GM23248 (cell line): ENCODE measurements at regions not wholly inside any gene's neighbourhood (a gene's known extent, or its start where the extent isn't known, plus 50 kb on each side); places are given as distances from the start of the nearest gene placed in this dataset.
"Not testable (repeated sequence)": the region's sequence is repeated elsewhere in the genome, so short reads cannot be mapped to it uniquely, and the experiment has no call there.

ENCODE experiments used
- EZH2 ChIP-seq: fragments of 200-600 bp; sonication (generic); IDR thresholded peaks from 2 replicates; pipeline ENCODE4 v1.6.1; 2018; ENCODE audit warnings: antibody characterized with exemption, mild to moderate bottlenecking; ENCODE audit not compliant: insufficient read depth, poor library complexity, severe bottlenecking
- EZH2phosphoT487 ChIP-seq: fragments of 200-600 bp; sonication (generic); IDR thresholded peaks from 2 replicates; pipeline ENCODE4 v1.6.1; 2018; ENCODE audit warnings: antibody characterized with exemption, moderate library complexity, mild to moderate bottlenecking, low read depth; ENCODE audit not compliant: insufficient read depth

DNA sequence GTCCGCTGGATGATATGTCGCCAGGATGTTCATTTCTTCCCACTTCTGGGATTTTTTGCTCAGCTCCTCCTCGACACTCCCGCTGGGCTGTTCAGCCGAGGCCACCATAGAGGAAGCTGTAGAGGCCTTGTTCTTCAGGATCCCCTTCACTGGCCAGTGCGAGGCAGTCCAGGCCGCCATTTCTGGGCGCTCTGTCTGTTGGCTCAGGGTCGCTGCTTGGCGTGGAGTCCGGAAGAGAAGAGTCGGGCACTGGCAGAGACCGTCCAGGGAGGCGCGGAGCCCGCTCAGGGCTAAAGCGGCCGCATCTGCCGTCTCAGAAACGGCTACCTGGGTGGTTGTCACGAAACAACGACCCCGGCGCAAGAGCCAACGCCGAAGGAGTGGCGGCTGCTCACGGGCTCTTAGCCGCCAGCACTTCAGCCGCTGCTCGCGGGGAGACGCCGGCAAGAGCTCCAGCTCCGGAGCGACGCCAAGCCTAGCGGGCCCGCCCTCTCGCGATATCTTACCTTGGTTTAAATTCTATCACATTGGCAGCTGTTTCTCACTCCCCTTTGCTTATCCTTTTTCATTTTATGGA lies 2395.9 kb upstream of the PCDH20 start:
- TF ChIP-seq EZH2, EZH2phosphoT487: not testable (repeated sequence)
